ENCODE measurements at regions not wholly inside any gene's neighbourhood (a gene's known extent, or its start where the extent isn't known, plus 50 kb on each side); places are given as distances from the start of the nearest gene placed in this dataset.

GRCh38 chr15:62750471-62750870, 292.1 kb upstream of the TPM1 start:
- CTCF ChIA-PET, result interaction anchor here (1.2 kb wide), 1 partner anchor 8 kb away, joined by 4 read pairs; no protein-coding TSS in a partner anchor

GRCh38 chr15:62752657-62753517, 289.7 kb upstream of the TPM1 start:
- H3K4me3 Mint-ChIP-seq, result no peak overlapping the region
- H3K27ac Mint-ChIP-seq, result no peak overlapping the region
- CTCF ChIA-PET, result no interaction called here
- no peaks in the 10 kb centered on the region for H3K9me3 Mint-ChIP-seq
- no peaks in the 10 kb centered on the region for H3K4me1 Mint-ChIP-seq (ENCODE audit: low read depth)
- no peaks in the 10 kb centered on the region for H3K36me3 Mint-ChIP-seq (ENCODE audit: low read depth)
- DNase-seq, result no peak
- intact Hi-C loops (cut with micrococcal nuclease), result no loop called here
- H3K27me3 Mint-ChIP-seq (ENCODE audit: low read depth), result peaks cover 3% of the 10 kb centered on the region

More at GRCh38 chr15:62750471-62750870, 292.1 kb upstream of the TPM1 start:
- intact Hi-C loops (cut with micrococcal nuclease), result no loop called here
- Mint-ChIP-seq H3K4me3 (no peak overlapping the region), H3K27me3 (ENCODE audit: low read depth) (peaks cover 3% of the 10 kb centered on the region), H3K9me3 (no peaks in the 10 kb centered on the region), H3K36me3 (ENCODE audit: low read depth) (no peaks in the 10 kb centered on the region), H3K4me1 (ENCODE audit: low read depth) (no peaks in the 10 kb centered on the region), H3K27ac (no peak overlapping the region)
- no peak for DNase-seq

GRCh38 chr15:62753518-62754221, 288.9 kb upstream of the TPM1 start:
- Mint-ChIP-seq H3K4me3 (no peak overlapping the region), H3K27me3 (ENCODE audit: low read depth) (peaks cover 3% of the 10 kb centered on the region), H3K27ac (no peak overlapping the region), H3K9me3 (no peaks in the 10 kb centered on the region), H3K4me1 (ENCODE audit: low read depth) (no peaks in the 10 kb centered on the region), H3K36me3 (ENCODE audit: low read depth) (no peaks in the 10 kb centered on the region)
- intact Hi-C loops (cut with micrococcal nuclease), result no loop called here
- CTCF ChIA-PET, result no interaction called here
- no peak for DNase-seq

GRCh38 chr15:62756326-62756994, 286.1 kb upstream of the TPM1 start:
- no peaks in the 10 kb centered on the region for H3K4me1 Mint-ChIP-seq (ENCODE audit: low read depth)
- H3K27me3 Mint-ChIP-seq (ENCODE audit: low read depth), result peaks cover 3% of the 10 kb centered on the region
- no peaks in the 10 kb centered on the region for H3K36me3 Mint-ChIP-seq (ENCODE audit: low read depth)
- no peak for DNase-seq
- CTCF ChIA-PET, result interaction anchor here (0.6 to 2.0 kb wide), 3 partner anchors 10 to 473 kb away, joined by 3 to 15 read pairs (median 4); no protein-coding TSS in a partner anchor
- intact Hi-C loops (cut with micrococcal nuclease), result no loop called here
- H3K27ac Mint-ChIP-seq, result no peak overlapping the region
- no peak overlapping the region for H3K4me3 Mint-ChIP-seq
- no peaks in the 10 kb centered on the region for H3K9me3 Mint-ChIP-seq

- H3K4me3 Mint-ChIP-seq, result no peak overlapping the region
- H3K27ac Mint-ChIP-seq, result no peak overlapping the region
- H3K9me3 Mint-ChIP-seq, result no peaks in the 10 kb centered on the region
- no peak for DNase-seq
- CTCF ChIA-PET, result interaction anchor here (0.6 to 1.5 kb wide), 3 partner anchors 10 to 473 kb away, joined by 3 to 9 read pairs (median 4); no protein-coding TSS in a partner anchor
- H3K4me1 Mint-ChIP-seq (ENCODE audit: low read depth), result no peaks in the 10 kb centered on the region
- intact Hi-C loops (cut with micrococcal nuclease), result no loop called here
- no peaks in the 10 kb centered on the region for H3K36me3 Mint-ChIP-seq (ENCODE audit: low read depth)
- H3K27me3 Mint-ChIP-seq (ENCODE audit: low read depth), result peaks cover 3% of the 10 kb centered on the region
These were observed 285.6 kb upstream of the TPM1 start for GRCh38 chr15:62756995-62757360.

- no peak overlapping the region for H3K27ac Mint-ChIP-seq
- H3K36me3 Mint-ChIP-seq (ENCODE audit: low read depth), result no peaks in the 10 kb centered on the region
- H3K9me3 Mint-ChIP-seq, result no peaks in the 10 kb centered on the region
- intact Hi-C loops (cut with micrococcal nuclease), result no loop called here
- no peak for DNase-seq
- CTCF ChIA-PET, result interaction anchor here (1.3 to 1.5 kb wide), 2 partner anchors 11 to 15 kb away, joined by 4 to 9 read pairs; no protein-coding TSS in a partner anchor
- H3K4me3 Mint-ChIP-seq, result no peak overlapping the region
- H3K27me3 Mint-ChIP-seq (ENCODE audit: low read depth), result no peaks in the 10 kb centered on the region
- no peaks in the 10 kb centered on the region for H3K4me1 Mint-ChIP-seq (ENCODE audit: low read depth)
These were observed 285.0 kb upstream of the TPM1 start for GRCh38 chr15:62757535-62757934.

GRCh38 chr15:62758126-62758951, 284.2 kb upstream of the TPM1 start:
- no peak overlapping the region for H3K27ac Mint-ChIP-seq
- intact Hi-C loops (cut with micrococcal nuclease), result no loop called here
- CTCF ChIA-PET, result interaction anchor here (1.3 kb wide), 1 partner anchor 16 kb away, joined by 9 read pairs; no protein-coding TSS in a partner anchor
- H3K36me3 Mint-ChIP-seq (ENCODE audit: low read depth), result no peaks in the 10 kb centered on the region
- no peak overlapping the region for H3K4me3 Mint-ChIP-seq
- no peaks in the 10 kb centered on the region for H3K9me3 Mint-ChIP-seq
- no peak for DNase-seq
- no peaks in the 10 kb centered on the region for H3K4me1 Mint-ChIP-seq (ENCODE audit: low read depth)
- H3K27me3 Mint-ChIP-seq (ENCODE audit: low read depth), result no peaks in the 10 kb centered on the region

- no peaks in the 10 kb centered on the region for H3K36me3 Mint-ChIP-seq (ENCODE audit: low read depth)
- no peaks in the 10 kb centered on the region for H3K9me3 Mint-ChIP-seq
- H3K4me3 Mint-ChIP-seq, result no peak overlapping the region
- intact Hi-C loops (cut with micrococcal nuclease), result no loop called here
- CTCF ChIA-PET, result no interaction called here
- H3K27me3 Mint-ChIP-seq (ENCODE audit: low read depth), result no peaks in the 10 kb centered on the region
- no peaks in the 10 kb centered on the region for H3K4me1 Mint-ChIP-seq (ENCODE audit: low read depth)
- H3K27ac Mint-ChIP-seq, result no peak overlapping the region
- no peak for DNase-seq
These were observed 283.6 kb upstream of the TPM1 start for GRCh38 chr15:62758952-62759349.

GRCh38 chr15:62760538-62760937, 282.0 kb upstream of the TPM1 start:
- H3K27ac Mint-ChIP-seq, result no peak overlapping the region
- no peaks in the 10 kb centered on the region for H3K4me1 Mint-ChIP-seq (ENCODE audit: low read depth)
- no peak for DNase-seq
- no peaks in the 10 kb centered on the region for H3K27me3 Mint-ChIP-seq (ENCODE audit: low read depth)
- CTCF ChIA-PET, result no interaction called here
- H3K36me3 Mint-ChIP-seq (ENCODE audit: low read depth), result no peaks in the 10 kb centered on the region
- H3K9me3 Mint-ChIP-seq, result no peaks in the 10 kb centered on the region
- intact Hi-C loops (cut with micrococcal nuclease), result no loop called here
- H3K4me3 Mint-ChIP-seq, result no peak overlapping the region

GRCh38 chr15:62765916-62766315, 276.6 kb upstream of the TPM1 start:
- no peak for DNase-seq
- no peaks in the 10 kb centered on the region for H3K36me3 Mint-ChIP-seq (ENCODE audit: low read depth)
- H3K27me3 Mint-ChIP-seq (ENCODE audit: low read depth), result no peaks in the 10 kb centered on the region
- no peak overlapping the region for H3K4me3 Mint-ChIP-seq
- H3K27ac Mint-ChIP-seq, result no peak overlapping the region
- CTCF ChIA-PET, result interaction anchor here (0.7 kb wide), 1 partner anchor 1211 kb away, joined by 3 read pairs; no protein-coding TSS in a partner anchor
- intact Hi-C loops (cut with micrococcal nuclease), result no loop called here
- H3K9me3 Mint-ChIP-seq, result no peaks in the 10 kb centered on the region
- no peaks in the 10 kb centered on the region for H3K4me1 Mint-ChIP-seq (ENCODE audit: low read depth)

- DNase-seq, result no peak
- CTCF ChIA-PET, result interaction anchor here (1.1 kb wide), 1 partner anchor 25 kb away, joined by 4 read pairs; no protein-coding TSS in a partner anchor
- no peaks in the 10 kb centered on the region for H3K36me3 Mint-ChIP-seq (ENCODE audit: low read depth)
- H3K4me1 Mint-ChIP-seq (ENCODE audit: low read depth), result no peaks in the 10 kb centered on the region
- no peaks in the 10 kb centered on the region for H3K27me3 Mint-ChIP-seq (ENCODE audit: low read depth)
- intact Hi-C loops (cut with micrococcal nuclease), result no loop called here
- no peak overlapping the region for H3K4me3 Mint-ChIP-seq
- H3K9me3 Mint-ChIP-seq, result no peaks in the 10 kb centered on the region
- no peak overlapping the region for H3K27ac Mint-ChIP-seq
These were observed 275.9 kb upstream of the TPM1 start for GRCh38 chr15:62766599-62766998.

Measured in activated naive CD4-positive, alpha-beta T cell treated with anti-CD3 and anti-CD28 coated beads for 36 hours (primary cell).